Right lobe of liver (tissue), 6 donors: ENCODE measurements at regions not wholly inside any gene's neighbourhood (a gene's known extent, or its start where the extent isn't known, plus 50 kb on each side); places are given as distances from the start of the nearest gene placed in this dataset.
"Not testable (repeated sequence)": the region's sequence is repeated elsewhere in the genome, so short reads cannot be mapped to it uniquely, and the experiment has no call there.

ENCODE experiments used
- ATAC-seq, 4 donors: fragments of 200-7000 bp; cut with Tn5 transposase; one replicate each; pipeline ENCODE4 v1.9.1; 2020; ENCODE audit warnings: mild to moderate bottlenecking in 4 of 4, moderate library complexity in 4 of 4
- DNase-seq, 3 donors: peaks; one replicate each; pipeline ENCODE4 v3.0.0-alpha.2; 2020
- H3K27ac ChIP-seq, 3 donors: fragments of 200-600 bp; one replicate each; pipeline ENCODE4 v1.8.0; 2022
- H3K27me3 ChIP-seq, 2 donors: fragments of 200-600 bp; one replicate each; pipeline ENCODE4 v1.8.0; 2022
- H3K36me3 ChIP-seq, 4 donors: fragments of 200-600 bp; sonication (generic) in 1 of 4; one replicate each; pipeline versions ENCODE4 v1.5.1 to v1.8.0; 2017 to 2022; ENCODE audit warnings: control low read depth in 1 of 4
- H3K4me1 ChIP-seq, 4 donors: fragments of 200-600 bp; sonication (generic) in 1 of 4; one replicate each; pipeline versions ENCODE4 v1.5.1 to v1.8.0; 2017 to 2022; ENCODE audit warnings: control low read depth in 1 of 4
- H3K4me3 ChIP-seq, 3 donors: fragments of 200-600 bp; one replicate each; pipeline ENCODE4 v1.8.0; 2022
- H3K9me3 ChIP-seq, 4 donors: fragments of 200-600 bp; sonication (generic) in 1 of 4; one replicate each; pipeline versions ENCODE4 v1.5.1 to v1.8.0; 2017 to 2022; ENCODE audit warnings: control low read depth in 1 of 4
- CTCF ChIP-seq, 4 donors: fragments of 200-600 bp in 3 of 4; fragments of 450-650 bp in 1 of 4; IDR thresholded peaks; one replicate each; pipeline versions ENCODE4 v1.5.1 to v1.8.0; 2016 to 2022; ENCODE audit warnings: antibody characterized with exemption in 4 of 4, mild to moderate bottlenecking in 2 of 4
- POLR2A ChIP-seq: fragments of 450-650 bp; IDR thresholded peaks from one replicate; pipeline ENCODE4 v1.6.1; 2017; ENCODE audit warnings: antibody characterized with exemption, mild to moderate bottlenecking
- WGBS: methylation state at CpG from one replicate; pipeline ENCODE4 v1.1.6; 2018; ENCODE audit warnings: low coverage, low lambda C conversion rate; ENCODE audit not compliant: insufficient coverage; ENCODE audit errors: missing lambda C conversion rate; 5-methylcytosine and 5-hydroxymethylcytosine counted together
- intact Hi-C, 2 donors: fragments of 100-400 bp; cut with DNase I; formaldehyde crosslinking; loops; one replicate each; pipeline versions ENCODE4 v1.11.2 to v1.14.1; 2022
- donor health status: DM: no; HTN: yes; CAD: no.
- donor health status: DM: no; HTN: no; CAD: no.
- donor health status: DM: no; HTN: no; CAD: no.
- donor health status: DM: no; HTN: yes; CAD: no.
- donor health status: DM: no; HTN: yes; CAD: no.

GRCh38 chr2:44102790-44103562, 65.7 kb upstream of the PPM1B start:
- DNase-seq: no peak
- Histone ChIP-seq H3K4me1 (no peaks in the 10 kb centered on the region), H3K9me3 (no peaks in the 10 kb centered on the region), H3K4me3 (no peak overlapping the region), H3K27ac (no peak overlapping the region), H3K27me3 (no peaks in the 10 kb centered on the region), H3K36me3 (no peaks in the 10 kb centered on the region)
- WGBS: 53% methylated on average over 7 of the region's 8 CpGs
- intact Hi-C loops: no loop called here
- TF ChIP-seq POLR2A: no peak
- no peak for TF ChIP-seq CTCF (IDR thresholded peaks at IDR 0.05)
- peak in 1 of 4 donors; percentile 27 for ATAC-seq

GRCh38 chr2:44103639-44104038, 65.0 kb upstream of the PPM1B start:
- TF ChIP-seq CTCF (IDR thresholded peaks at IDR 0.05): no peak
- no peak for TF ChIP-seq POLR2A
- ATAC-seq (peak in 1 of 4 donors; percentile 55), DNase-seq (no peak)
- H3K4me3 ChIP-seq: no peak overlapping the region
- H3K36me3 ChIP-seq: no peaks in the 10 kb centered on the region
- H3K27me3 ChIP-seq: no peaks in the 10 kb centered on the region
- intact Hi-C loops: no loop called here
- H3K9me3 ChIP-seq: no peaks in the 10 kb centered on the region
- 74% methylated on average over 5 of the region's 6 CpGs for WGBS
- H3K27ac ChIP-seq: no peak overlapping the region
- no peaks in the 10 kb centered on the region for H3K4me1 ChIP-seq

GRCh38 chr2:44104855-44105271, 63.8 kb upstream of the PPM1B start:
- intact Hi-C loops: no loop called here
- no peak for ATAC-seq
- H3K4me1 ChIP-seq: no peaks in the 10 kb centered on the region

GRCh38 chr2:44106509-44106908, 62.2 kb upstream of the PPM1B start:
- H3K36me3 ChIP-seq, H3K9me3 ChIP-seq, H3K4me1 ChIP-seq, H3K27ac ChIP-seq, H3K27me3 ChIP-seq, H3K4me3 ChIP-seq, ATAC-seq, DNase-seq, intact Hi-C loops: not testable (repeated sequence)
- WGBS: 72% methylated on average over 6 of the region's 9 CpGs

More at GRCh38 chr2:44104855-44105271, 63.8 kb upstream of the PPM1B start:
- no peaks in the 10 kb centered on the region for H3K27me3 ChIP-seq
- DNase-seq: no peak
- H3K27ac ChIP-seq: no peak overlapping the region
- H3K9me3 ChIP-seq: no peaks in the 10 kb centered on the region
- TF ChIP-seq POLR2A (no peak), CTCF (IDR thresholded peaks at IDR 0.05) (no peak)
- 100% methylated on average over 1 of the region's 1 CpG for WGBS
- H3K4me3 ChIP-seq: no peak overlapping the region
- no peaks in the 10 kb centered on the region for H3K36me3 ChIP-seq

GRCh38 chr2:44107086-44107740, 61.5 kb upstream of the PPM1B start:
- TF ChIP-seq CTCF (IDR thresholded peaks at IDR 0.05) (no peak), POLR2A (no peak)
- no peak overlapping the region for H3K27ac ChIP-seq
- DNase-seq (no peak), ATAC-seq (no peak)
- H3K4me3 ChIP-seq: no peak overlapping the region
- no peaks in the 10 kb centered on the region for H3K9me3 ChIP-seq
- H3K27me3 ChIP-seq: no peaks in the 10 kb centered on the region
- H3K4me1 ChIP-seq: no peaks in the 10 kb centered on the region
- intact Hi-C loops: no loop called here
- H3K36me3 ChIP-seq: no peaks in the 10 kb centered on the region
- WGBS: 66% methylated on average over 5 of the region's 5 CpGs
